Mucosa of gallbladder (tissue), 1 donor: ENCODE measurements at regions not wholly inside any gene's neighbourhood (a gene's known extent, or its start where the extent isn't known, plus 50 kb on each side); places are given as distances from the start of the nearest gene placed in this dataset.
"Not testable (repeated sequence)": the region's sequence is repeated elsewhere in the genome, so short reads cannot be mapped to it uniquely, and the experiment has no call there.

Source experiments
- DNase-seq: peaks from one replicate; pipeline ENCODE4 v3.0.0-alpha.2; 2020; ENCODE audit warnings: low spot score
- donor health status: DM: no; HTN: no; CAD: no.

- DNase-seq, result no peak
These were observed 109.2 kb downstream of the BASP1 start for GRCh38 chr5:17326600-17327037.

GRCh38 chr5:17327048-17327625, 109.7 kb downstream of the BASP1 start:
- DNase-seq, result no peak

DNA sequence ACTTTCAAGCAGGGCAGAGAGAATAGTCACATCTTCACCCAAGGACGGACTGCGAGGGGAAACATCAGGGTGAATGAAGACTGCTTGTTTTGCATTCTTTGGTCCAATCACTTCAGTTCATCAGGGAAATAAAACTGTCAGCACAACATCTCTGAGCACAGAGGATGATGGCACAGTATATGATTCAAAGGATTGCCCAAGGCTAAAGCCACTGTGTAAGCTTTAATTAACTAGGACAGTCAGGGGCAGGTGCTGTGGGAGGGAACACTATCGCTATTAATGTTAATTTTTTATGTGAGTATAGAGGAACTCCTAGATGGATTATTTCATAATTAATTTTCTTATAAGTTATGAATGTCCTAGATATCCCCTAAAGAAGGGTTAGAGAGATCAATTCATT, 112.1 kb downstream of the BASP1 start:
- DNase-seq, result no peak

GRCh38 chr5:17330386-17330785, 113.0 kb downstream of the BASP1 start:
- DNase-seq, result no peak

- DNase-seq, result no peak
These were observed 114.2 kb downstream of the BASP1 start for GRCh38 chr5:17331651-17332050.

DNA sequence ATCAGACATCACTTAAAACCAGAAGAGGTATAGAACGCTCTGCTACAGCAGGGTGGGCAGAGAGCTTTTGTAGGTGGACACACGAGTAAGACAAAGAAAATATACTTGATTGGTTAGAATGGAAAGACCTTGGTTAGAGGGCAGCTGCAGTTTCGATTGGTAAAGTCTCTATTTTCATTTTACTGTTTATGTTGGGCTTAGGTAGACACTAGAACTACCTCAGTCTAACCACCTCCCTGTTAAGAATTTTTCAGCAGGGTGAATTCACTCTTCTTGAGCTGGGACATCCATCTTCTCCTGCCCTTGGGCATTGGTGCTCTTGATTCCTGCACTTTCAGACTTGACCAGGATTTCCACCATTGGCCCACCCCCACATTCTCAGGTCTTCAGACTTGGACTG, 116.3 kb downstream of the BASP1 start:
- no peak for DNase-seq

GRCh38 chr5:17336054-17336453, 118.6 kb downstream of the BASP1 start:
- DNase-seq, result no peak

DNA sequence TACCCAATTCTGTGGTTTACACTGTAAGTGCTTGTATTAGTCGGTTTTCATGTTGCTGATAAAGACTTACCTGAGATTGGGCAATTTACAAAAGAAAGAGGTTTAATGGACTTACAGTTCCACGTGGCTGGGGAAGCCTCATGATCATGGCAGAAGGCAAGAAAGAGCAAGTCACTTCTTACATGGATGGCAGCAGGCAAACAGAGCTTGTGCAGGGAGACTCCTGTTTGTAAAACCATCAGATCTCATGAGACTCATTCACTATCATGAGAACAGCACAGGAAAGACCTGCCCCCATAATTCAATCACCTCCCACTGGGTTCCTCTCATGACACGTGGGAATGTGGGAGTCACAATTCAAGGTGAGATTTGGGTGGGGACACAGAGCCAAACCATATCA, 119.3 kb downstream of the BASP1 start:
- not testable (repeated sequence) for DNase-seq

DNA sequence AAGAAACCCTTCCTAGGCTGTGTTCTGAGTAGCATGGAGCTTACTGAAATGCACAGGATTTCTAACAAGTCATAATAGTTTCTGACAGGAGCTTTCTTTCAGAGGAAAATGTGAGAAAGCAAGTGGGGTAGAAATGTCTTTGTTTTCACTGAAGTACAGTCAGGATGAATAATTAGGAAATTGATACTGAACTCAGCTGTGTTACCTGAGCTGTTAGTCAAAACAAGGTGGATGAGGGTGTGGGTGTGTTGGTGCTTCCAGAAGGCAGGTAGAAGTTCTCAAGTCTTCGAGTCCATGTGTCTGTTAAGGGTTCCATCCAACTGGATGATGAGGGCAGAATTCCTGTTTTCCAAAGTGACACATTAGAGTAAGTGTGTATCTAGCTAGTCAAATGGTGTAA, 122.4 kb downstream of the BASP1 start:
- no peak for DNase-seq

DNA sequence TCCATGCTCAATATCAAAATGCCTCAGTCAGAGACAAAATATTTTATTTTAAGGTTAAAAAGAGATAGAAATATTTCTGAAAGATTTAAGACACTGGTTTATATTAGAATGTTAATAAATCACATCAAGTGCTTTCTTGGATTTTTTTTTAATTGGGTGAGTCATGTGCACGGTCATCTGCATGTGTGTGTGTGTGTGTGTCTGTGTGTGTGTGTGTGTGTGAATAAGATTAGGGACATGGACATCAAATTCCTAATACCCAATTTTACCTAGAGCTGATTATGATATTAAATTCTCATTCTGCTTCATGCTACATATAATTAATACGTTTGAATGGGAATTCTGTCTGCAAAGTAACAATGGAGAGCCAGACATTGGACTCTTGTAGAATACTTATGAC, 122.9 kb downstream of the BASP1 start:
- no peak for DNase-seq

DNA sequence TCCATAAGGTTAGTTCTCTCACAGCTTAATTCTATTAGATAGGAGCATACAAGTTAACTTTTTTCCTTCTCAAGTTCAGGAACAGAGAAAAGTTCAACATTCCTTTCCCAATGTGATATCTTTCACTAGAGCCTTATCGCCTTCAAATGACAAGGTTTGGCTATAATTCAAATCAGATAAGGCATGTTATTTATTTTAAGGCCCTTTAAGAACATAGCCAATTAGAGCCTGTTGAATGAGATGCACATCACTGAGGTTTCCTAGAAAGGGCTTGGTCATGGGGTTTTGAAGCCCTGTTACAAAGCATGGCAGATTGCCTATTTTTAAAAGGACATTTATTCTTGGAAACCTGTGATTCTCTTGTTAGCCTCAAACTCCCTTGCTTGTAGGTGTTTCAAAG, 123.4 kb downstream of the BASP1 start:
- DNase-seq, result no peak

DNA sequence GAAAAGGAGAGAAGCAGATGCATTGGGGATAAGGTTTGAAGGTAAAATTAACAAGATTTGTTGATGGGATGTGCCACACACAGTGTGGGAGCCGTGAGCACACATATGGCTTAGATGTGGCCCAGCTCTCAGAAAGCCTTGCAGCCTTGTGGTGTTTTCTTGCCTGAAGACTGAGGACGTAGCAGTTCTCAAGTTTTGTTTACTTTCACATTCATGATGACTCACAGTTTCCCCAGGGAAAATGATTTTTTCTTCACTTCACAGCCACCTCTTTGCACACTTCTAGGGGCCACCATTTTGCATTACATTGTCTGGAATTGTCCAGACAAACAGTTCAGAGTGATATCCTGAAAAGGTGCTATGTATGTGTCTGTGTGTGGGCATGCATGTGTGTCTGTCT, 126.2 kb downstream of the BASP1 start:
- no peak for DNase-seq

DNA sequence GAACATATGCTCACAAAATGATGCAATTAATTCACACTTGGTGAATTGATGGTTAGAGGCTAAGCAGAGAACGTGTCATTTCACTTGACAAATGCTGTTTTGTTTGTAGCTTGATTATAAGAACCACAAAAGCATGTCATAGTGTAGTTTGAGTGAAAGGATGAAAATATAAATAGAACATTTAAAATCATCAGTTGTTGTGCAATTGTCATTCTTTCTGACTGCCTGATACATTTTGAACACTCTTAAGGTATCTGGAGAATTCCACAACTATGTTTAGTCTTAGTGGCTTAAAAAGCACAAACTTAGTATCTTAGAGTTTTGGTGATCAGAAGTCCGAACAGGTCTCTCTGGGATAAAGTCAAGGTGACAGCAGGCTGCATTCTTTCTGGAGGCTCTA, 129.4 kb downstream of the BASP1 start:
- no peak for DNase-seq

- DNase-seq, result no peak
These were observed 134.8 kb downstream of the BASP1 start for GRCh38 chr5:17352223-17352622.

GRCh38 chr5:17354265-17354664, 136.8 kb downstream of the BASP1 start:
- no peak for DNase-seq

- no peak for DNase-seq
These were observed 138.3 kb downstream of the BASP1 start for GRCh38 chr5:17355586-17356346.

DNA sequence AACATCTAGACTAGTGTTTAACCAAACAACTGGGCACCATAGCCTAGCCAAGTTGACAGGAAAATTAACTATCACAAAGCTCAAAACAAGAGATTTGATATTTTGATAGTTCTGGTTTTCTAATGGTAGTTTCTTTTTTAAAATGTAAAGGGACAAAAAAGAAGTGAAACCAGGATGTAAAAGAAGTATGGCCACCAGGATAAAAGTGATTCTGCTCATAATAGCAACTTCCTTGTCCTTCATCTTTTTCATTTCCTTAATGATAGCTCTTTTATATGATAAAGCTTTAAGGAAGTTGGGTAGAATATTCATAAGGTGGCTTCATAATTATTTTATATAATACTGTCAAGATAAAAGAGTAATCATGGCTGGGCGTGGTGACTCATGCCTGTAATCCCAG, 139.1 kb downstream of the BASP1 start:
- no peak for DNase-seq

DNA sequence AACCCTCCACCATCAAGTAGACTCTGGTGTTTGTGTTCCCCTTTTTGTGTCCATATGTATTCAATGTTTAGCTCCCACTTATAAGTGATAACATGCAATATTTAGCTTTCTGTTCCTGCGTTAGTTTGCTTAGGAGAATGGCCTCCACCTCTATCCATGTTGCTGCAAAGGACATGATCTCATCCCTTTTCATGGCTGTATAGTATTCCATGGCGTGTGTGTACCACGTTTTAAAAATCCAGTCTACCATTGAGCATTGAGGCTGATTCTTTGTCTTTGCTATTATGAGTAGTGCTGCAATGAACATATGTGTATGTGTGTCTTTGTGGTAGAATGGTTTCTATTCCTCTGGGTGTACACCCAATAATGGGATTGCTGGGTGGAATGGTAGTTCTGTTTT, 140.1 kb downstream of the BASP1 start:
- no peak for DNase-seq

DNA sequence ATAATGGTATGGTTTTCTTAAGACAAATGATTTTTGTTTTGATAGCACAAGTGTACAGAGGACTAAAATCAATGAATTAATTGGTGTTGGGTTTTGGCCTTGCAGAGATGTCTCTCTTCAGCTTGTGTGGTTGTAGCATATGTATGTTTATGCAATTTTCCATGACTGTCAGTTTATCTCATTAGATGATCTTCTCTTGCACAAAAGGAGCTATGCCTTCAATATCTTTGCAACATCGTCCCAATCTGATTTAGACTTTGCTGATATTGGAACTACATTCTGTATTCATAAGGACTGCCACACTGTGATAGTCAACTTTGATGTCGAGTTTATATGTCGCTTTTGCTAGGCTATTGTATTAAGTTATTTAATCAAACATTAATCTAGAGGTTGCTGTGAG, 140.0 kb upstream of the TAF11L2 start:
- DNase-seq, result no peak

GRCh38 chr5:17359451-17360011, 138.5 kb upstream of the TAF11L2 start:
- no peak for DNase-seq

DNA sequence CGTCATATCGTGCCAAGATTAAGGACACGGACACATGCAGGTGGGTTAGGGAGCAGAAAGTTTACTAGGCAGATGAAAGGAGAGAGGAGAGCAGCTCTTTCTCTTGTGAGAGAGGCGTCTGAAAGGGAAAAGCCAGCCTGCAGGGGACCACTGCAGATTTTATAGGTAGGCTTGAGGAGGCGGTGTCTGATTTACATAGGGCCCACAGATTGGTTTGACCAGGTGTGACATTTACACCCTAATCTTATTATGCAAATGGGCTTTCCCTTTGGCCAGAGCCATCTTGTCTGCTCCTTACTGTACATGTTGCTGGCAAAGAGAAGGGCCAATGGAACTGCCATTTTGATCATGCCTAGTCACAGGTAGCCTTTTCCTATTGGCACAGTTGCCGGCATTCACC, 137.2 kb upstream of the TAF11L2 start:
- no peak for DNase-seq

DNA sequence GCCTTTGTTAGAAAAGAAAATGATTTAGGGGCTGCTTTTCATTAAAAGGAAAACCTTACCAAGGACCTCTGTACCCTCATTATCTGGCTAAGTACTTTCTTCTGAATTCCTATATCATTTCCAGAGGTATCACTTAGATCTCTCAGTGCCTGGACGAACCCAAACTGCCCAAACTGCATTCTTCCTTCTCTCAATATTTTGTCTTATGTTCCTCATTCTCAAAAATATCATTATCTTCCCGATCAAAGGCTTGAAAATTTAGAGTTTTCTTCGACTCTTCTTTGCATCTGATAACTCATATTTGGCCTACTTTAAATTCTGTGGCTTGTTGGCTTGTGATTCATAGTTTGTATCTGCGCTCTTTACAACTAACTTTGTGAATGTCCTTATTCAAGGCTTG, 136.7 kb upstream of the TAF11L2 start:
- DNase-seq, result no peak

DNA sequence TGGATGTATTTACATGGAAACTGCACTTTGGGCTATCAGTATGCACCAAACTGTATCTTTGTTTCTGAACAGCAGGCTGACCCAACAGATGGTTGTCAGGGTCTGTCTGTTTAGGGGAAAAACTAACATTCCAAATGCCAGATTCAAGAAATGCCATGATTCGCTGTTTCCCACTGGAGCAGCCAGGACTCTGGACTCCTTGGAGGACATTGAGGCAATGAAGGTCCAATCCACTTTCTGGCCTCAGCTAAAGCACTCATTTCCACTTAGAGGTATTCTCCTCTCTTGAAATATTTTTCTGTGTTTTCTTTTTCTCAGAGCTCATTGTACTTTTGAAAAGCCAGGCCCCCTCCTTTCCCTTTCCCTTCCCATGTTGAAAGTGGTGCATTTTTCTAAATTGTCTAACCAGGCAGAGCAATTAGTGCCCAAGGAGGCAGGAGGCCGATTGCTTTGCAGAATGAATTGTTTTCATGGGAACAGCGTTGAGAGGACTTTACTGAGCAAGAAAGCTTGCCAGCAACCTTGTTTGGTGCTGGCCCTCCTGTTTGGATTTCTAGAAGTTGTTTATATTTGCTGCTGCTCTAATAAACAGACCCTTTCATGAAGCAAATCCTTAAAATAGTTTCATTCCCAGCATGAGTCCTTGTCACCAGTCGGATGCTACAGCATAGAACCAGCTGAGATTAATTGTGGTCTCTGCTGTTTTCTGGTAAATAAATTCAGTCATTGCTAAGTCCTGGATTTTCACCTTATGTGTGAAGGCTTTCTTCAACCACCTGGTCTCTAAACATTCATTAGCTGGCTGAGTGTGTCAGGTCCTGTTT, 132.8 kb upstream of the TAF11L2 start:
- DNase-seq, result no peak
